HG03378 (cell line): ENCODE measurements at regions not wholly inside any gene's neighbourhood (a gene's known extent, or its start where the extent isn't known, plus 50 kb on each side); places are given as distances from the start of the nearest gene placed in this dataset.
"Not testable (repeated sequence)": the region's sequence is repeated elsewhere in the genome, so short reads cannot be mapped to it uniquely, and the experiment has no call there.

Experiments used
- ATAC-seq: cut with Tn5 transposase; IDR thresholded peaks from one replicate; pipeline ENCODE4 v1.9.1; 2021; ENCODE audit warnings: mild to moderate bottlenecking, moderate library complexity; ENCODE audit not compliant: unreplicated experiment

DNA sequence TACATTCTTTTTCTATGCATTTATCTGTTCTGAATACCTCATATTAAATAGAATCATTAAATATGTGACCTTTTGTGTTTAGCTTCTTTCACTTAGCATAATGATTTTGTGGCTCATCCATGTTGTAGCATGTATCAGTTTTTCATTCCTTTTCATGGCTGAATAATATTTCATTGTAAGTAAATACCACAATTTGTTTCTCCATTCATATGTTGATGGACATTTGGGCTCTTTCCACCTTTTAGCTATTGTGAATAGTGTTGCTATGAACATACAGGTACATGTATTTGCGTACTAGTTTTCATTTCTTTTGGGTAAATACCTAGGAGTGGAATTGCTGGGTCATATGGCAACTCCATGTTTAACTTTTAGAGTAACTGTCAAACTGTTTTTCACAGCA lies 85.1 kb downstream of the GNL3L start:
- no peak for ATAC-seq

DNA sequence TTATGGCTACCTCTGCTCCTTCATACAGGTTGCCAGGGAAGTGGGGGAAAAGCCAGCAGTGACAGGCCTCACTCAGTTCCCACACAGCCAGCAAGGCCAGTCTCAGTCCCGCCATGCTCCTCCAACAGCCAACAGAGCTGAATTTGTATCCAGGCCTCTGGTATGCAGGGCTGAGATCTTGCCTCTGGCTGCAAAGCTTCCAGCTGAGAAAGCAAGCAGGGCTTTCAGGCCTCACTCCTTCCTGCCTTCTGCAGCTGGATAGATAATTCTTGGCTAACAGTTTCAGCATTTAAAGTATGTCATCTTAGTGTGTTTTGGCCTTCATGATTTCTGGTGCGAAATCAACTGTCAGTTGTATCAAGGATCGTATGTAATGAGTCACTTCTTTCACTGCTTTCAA lies 103.6 kb downstream of the GNL3L start:
- ATAC-seq: no peak

DNA sequence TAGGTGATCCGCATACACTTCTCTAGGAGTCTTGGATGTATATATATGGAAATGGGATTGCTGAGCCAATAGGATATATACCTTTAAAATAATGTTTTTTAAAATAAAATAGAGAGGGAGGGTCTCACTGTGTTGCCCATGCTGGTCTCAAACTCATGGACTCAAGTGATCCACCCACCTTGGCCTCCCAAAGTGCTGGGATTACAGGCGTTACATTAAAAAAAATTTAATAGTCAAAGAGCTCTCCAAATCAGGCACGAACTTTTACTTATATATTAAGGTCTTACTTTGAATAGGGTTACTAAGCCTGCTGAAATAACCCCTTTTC lies 109.0 kb downstream of the GNL3L start:
- ATAC-seq: no peak

DNA sequence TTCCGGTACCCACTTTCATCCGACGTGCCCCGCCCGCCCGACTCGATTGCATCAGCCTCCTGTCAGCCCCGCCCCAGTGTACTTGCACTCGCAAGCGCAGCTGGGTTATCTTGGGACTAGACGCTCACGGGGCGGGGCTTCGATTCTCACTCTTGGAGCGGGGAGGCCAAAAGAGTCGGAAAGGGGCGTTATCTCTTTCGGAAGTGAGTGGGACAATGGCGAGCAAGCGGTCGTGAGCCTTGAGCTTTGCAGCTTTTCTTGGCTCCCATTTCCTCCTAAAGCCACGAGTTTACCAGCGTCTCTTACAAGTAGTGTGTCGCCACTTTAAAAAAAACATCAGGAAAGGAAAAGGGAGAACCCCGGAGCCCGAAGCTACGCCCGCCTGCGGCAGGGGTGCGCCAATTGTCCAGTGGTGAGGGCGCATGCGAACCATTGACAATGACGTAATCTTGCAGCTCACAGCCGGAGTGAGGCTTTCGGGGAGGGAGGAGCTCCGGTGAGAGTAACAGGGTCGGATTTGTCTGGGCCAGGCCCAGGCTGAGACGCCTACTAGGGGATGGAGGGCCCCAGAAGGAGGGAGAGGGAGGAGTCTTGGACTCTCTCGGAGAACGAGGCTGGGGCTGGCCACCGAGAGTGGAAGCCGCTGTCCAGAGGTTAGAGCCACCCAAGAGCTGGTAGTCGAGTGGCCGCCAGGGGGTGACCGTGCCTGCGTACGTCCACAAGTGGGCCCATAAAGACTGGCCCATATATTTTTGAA lies 109.5 kb downstream of the GNL3L start:
- peak; percentile 93 for ATAC-seq

DNA sequence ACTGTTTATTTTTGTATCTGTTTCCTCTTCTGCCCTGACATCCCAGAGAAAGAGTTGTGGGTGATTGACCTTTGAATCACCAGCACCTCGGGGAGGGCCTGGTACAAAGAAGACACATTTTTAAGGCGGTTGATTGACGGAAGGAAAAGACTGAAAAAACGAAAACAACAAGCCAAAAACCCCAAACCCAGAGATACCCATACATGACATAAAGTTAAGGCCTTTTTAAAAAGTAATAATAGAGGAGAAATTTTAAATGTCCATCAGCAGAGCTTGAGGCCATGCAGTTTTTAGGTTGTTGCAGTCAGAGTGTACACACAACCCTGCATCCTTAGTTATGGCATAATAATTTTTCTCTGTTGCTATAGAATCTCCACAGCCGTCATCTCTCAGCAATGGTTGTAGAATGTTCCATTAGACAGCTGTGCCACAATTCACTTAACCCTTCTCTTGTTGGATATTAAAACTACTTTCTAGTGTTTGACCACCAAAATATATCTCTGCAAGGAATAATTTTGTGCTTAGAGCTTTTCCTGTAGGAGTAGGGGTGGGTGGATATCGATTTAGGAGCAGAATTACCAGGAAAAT lies 110.2 kb downstream of the GNL3L start:
- no peak for ATAC-seq

DNA sequence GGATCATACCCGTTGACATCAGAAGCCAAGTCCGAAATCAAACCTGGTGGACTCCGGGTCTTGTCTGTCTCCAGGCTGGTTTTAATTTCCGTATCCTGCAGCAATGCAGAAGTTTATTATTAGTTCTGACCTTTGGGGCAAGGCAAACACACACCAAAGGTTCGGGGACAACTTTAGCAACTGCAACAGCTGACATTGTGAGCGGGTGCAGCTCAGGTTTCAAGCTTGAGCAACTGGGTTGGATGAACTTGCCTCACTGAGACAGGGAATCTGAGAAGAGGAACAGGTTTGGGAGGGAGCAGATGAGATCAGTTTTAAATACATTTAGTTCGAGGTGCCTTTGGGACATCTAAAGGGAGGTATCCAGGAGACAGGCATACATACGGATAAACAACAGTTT lies 110.7 kb downstream of the GNL3L start:
- ATAC-seq: no peak

DNA sequence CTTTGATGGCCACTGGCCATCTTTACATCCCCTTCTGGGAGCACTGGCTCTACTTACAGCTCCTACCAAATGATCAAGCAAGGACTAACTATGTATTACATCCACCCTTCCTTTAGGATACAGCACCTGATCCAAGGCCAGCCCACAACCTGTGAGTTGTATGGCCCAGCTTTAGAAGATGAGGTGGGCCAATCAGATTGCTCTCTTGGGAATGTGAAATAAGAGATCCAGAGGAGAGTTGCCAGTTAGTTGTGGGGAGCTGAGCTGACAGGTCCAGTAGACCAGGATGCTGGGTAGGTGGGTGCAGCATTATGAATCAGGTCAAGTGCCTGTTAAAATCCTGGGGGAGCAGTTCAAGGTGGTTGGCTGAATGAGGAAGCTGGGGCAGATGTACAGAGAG lies 111.5 kb downstream of the GNL3L start:
- ATAC-seq: no peak

DNA sequence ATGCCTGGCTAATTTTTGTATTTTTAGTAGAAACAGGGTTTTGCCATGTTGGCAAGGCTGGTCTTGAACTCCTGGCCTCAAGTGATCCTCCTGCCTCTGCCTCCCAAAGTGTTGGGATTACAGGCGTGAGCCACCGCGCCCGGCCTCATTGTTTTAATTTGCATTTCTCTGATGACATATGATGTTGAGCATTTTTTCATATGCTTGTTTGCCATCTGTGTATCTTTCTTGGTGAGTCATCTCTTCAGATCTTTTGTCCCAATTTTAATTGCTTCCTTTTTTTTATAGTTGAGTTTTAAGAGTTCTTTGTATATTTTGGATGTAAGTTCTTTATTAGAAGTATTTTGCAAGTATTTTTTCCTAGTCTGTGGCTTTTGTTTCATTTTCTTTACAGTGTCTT lies 117.6 kb downstream of the GNL3L start:
- not testable (repeated sequence) for ATAC-seq

DNA sequence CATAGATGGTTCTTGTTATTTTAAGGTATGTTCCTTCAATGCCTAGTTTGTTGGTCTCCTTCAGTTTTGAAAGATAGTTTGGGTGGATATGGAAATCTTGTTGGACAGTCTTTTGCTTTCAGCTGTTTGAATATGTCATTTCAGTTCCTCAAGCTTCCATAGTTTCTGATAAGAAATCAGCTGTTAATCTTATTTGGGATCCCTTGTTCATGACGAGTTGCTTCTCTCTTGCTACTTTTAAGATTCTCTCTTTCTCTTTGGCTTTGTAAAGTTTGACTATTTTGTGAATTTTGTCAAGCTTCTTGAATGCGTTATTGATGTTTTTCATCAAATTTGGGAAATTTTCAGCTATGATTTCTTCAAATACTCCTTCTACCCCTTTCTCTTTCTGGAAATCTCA lies 129.5 kb downstream of the GNL3L start:
- no peak for ATAC-seq

DNA sequence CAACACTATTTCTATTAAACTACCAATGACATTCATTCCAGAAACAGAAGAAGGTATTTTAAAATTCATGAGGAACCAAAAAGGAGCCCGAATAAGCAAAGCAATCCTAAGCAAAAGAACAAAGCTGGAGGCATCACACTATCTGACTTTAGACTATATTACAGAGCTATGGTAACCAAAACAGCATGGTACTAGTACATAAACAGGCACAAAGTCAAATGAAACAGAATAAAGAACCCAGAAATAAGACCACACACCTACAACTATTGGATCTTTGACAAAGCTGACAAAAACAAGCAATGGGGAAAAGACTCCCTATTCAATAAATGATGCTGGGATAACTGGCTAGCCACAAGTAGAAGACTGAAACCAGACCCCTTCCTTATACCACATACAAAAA lies 122.3 kb downstream of the ITIH6 start:
- no peak for ATAC-seq

DNA sequence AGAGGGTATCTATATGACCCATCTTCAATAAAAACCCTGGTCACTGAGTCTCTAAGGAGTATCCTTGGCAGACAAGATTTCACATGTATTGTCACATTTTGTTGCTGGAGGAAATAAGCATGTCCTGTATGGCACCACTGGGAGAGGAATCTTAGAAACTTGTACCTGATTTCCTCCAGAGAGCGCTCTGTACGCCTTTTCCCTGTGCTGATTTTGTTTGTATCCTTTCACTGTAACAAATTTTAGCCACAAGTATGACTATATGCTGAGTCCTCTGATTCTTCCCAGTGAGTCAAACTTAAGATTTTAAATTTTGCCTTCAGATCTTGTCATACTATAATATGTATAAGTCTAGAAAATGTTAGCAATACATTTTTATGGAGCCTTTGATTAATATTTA lies 102.8 kb downstream of the ITIH6 start:
- no peak for ATAC-seq

DNA sequence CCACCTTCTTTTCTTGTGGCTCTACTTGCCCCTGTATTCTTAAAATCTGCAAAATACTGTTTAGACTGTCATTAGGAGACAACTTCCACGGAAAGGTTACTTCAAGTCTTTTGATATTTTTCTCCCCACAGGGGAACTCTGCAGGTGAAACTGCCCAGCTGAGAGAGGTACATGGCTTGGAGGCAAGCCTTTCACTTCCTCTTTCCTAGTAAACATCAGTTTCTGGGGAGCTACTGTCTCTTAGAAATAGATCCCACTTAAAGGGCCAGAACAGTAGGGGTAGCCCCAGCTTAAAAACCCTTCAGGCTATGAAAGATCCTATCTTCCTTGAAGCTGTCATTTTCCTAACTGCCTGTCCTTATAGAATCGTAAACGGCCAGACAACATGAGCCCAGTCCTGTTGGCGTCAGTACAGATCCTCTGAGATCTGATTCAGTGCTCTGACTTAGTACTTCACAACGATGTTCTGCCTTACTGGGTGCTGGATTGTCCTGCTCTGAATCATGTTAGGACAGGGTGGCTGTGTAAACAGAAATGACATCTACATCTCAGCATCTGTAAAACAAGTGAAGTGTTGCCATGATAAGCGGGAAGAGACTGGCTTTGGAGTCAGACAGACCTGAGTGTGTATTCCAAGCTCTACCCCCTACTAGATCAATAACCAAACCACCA lies 102.1 kb downstream of the ITIH6 start:
- peak; percentile 99 for ATAC-seq
